ENCODE measurements at regions not wholly inside any gene's neighbourhood (a gene's known extent, or its start where the extent isn't known, plus 50 kb on each side); places are given as distances from the start of the nearest gene placed in this dataset.

GRCh38 chr12:115261691-115262398, 577.9 kb upstream of the TBX3 start:
- no peaks in the 10 kb centered on the region for H3K4me1 Mint-ChIP-seq (ENCODE audit: low read depth)
- no peaks in the 10 kb centered on the region for H3K9me3 Mint-ChIP-seq
- no peak overlapping the region for H3K4me3 Mint-ChIP-seq
- no peaks in the 10 kb centered on the region for H3K27me3 Mint-ChIP-seq
- H3K36me3 Mint-ChIP-seq (ENCODE audit: low read depth), result no peaks in the 10 kb centered on the region
- no peak overlapping the region for H3K27ac Mint-ChIP-seq
- intact Hi-C loops (cut with micrococcal nuclease), result no loop called here

GRCh38 chr12:115260762-115261675, 577.0 kb upstream of the TBX3 start:
- H3K27ac Mint-ChIP-seq, result no peak overlapping the region

DNA sequence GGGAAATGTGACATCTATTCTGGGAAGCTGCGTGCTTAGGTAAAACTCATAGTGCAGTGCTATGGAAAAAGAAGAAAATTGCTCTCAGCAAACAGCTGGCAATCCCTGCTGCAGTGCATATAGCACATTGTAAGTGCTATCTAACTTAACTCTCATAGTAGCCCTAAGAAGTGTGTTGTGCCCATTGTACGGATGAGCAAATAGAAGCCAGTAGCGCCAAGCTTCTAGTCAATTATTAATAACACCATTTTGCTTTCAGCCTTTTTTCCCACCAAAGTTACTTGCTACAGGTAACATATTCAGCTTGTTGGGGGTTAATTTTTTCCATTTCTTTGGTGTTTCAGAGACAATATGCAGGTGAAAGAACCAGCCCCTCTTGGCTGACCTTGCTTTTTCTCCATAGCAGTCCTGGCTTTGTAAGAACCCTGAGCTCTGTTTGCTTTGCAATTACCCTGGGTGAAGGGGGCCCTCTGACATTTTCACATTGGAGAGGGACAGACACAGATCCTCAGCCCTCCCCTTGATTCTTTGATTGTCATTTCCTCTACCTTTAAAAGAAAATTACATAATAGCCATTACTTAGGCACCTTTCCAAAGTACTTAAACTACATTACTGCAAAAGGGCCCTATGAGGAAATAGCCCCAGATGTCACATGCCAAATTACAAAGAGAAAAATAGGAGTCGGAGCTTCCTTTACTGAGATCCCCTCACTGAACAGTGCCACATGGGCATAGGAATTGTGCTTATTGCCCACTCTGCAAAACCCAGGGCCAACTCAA, 576.2 kb upstream of the TBX3 start:
- H3K36me3 Mint-ChIP-seq (ENCODE audit: low read depth), result no peaks in the 10 kb centered on the region
- H3K27me3 Mint-ChIP-seq, result no peaks in the 10 kb centered on the region
- no peaks in the 10 kb centered on the region for H3K9me3 Mint-ChIP-seq
- no peaks in the 10 kb centered on the region for H3K4me1 Mint-ChIP-seq (ENCODE audit: low read depth)
- H3K4me3 Mint-ChIP-seq, result no peak overlapping the region
- intact Hi-C loops (cut with micrococcal nuclease), result no loop called here
- no peak overlapping the region for H3K27ac Mint-ChIP-seq

More at GRCh38 chr12:115260762-115261675, 577.0 kb upstream of the TBX3 start:
- no peaks in the 10 kb centered on the region for H3K27me3 Mint-ChIP-seq
- H3K9me3 Mint-ChIP-seq, result no peaks in the 10 kb centered on the region
- intact Hi-C loops (cut with micrococcal nuclease), result no loop called here
- H3K36me3 Mint-ChIP-seq (ENCODE audit: low read depth), result no peaks in the 10 kb centered on the region
- no peaks in the 10 kb centered on the region for H3K4me1 Mint-ChIP-seq (ENCODE audit: low read depth)
- H3K4me3 Mint-ChIP-seq, result no peak overlapping the region

GRCh38 chr12:115257791-115258190, 573.8 kb upstream of the TBX3 start:
- Mint-ChIP-seq H3K27ac (no peak overlapping the region), H3K4me1 (ENCODE audit: low read depth) (no peaks in the 10 kb centered on the region), H3K36me3 (ENCODE audit: low read depth) (no peaks in the 10 kb centered on the region), H3K9me3 (no peaks in the 10 kb centered on the region), H3K4me3 (no peak overlapping the region), H3K27me3 (no peaks in the 10 kb centered on the region)
- intact Hi-C loops (cut with micrococcal nuclease), result no loop called here

DNA sequence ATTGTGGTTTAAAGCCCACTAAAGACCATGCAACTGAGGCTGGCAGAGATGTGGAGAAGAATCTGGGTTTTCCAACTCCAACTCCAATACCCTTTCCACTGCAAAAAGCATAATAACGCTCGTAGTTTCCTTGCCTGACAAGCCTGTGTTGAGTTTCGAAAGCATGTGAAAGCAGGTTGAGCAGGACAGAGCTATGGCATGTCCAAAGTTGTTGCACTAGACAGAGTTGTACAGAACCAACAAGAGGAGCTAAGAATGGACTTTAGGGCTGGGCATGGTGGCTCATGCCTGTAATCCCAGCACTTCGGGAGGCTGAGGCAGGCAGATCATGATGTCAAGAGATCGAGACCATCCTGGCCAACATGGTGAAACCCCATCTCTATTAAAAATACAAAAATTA, 572.0 kb upstream of the TBX3 start:
- H3K4me3 Mint-ChIP-seq, result no peak overlapping the region
- no peaks in the 10 kb centered on the region for H3K36me3 Mint-ChIP-seq (ENCODE audit: low read depth)
- intact Hi-C loops (cut with micrococcal nuclease), result no loop called here
- no peaks in the 10 kb centered on the region for H3K27me3 Mint-ChIP-seq
- H3K9me3 Mint-ChIP-seq, result peaks cover 7% of the 10 kb centered on the region
- no peaks in the 10 kb centered on the region for H3K4me1 Mint-ChIP-seq (ENCODE audit: low read depth)
- no peak overlapping the region for H3K27ac Mint-ChIP-seq

DNA sequence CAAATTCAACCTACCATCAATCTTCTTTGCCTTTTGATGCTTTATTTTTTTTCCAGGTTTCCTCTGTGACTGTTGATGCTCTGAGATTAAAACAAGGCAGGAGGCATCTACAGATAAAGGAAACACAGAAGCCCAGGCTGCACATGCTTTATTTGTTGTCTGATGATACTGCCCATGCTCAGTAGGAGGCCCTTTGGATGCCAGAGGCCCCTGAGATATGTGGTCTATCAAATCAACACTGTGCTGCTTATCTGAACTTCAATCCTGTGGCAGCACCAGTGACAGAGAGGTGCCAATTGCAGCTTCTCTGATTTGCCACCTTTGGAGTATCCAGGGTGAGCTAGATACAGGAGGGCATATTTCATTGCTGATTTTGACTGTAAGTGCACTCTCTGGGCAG, 571.3 kb upstream of the TBX3 start:
- Mint-ChIP-seq H3K9me3 (peaks cover 11% of the 10 kb centered on the region), H3K27ac (no peak overlapping the region)

DNA sequence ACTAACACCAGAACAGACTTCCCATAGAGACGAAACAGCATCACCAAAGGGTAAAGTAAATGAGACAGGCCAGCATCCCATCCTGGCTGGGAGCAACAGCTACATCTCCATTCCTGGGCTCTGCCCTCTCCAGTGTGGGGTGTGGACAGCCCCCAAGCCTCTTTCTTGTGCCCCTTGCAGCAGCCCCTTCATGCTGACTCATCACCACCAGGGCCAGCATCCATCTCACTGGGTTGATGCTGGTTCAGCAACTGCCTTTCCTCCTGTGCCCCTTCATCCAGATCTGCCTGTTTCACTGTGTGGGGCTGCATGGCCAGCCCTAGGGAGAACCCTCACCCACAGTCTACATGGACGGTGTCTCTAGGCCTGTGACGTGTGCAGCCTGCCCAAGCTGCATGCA, 569.1 kb upstream of the TBX3 start:
- Mint-ChIP-seq H3K27ac (no peak overlapping the region), H3K36me3 (ENCODE audit: low read depth) (no peaks in the 10 kb centered on the region), H3K27me3 (no peaks in the 10 kb centered on the region), H3K4me3 (no peak overlapping the region), H3K4me1 (ENCODE audit: low read depth) (no peaks in the 10 kb centered on the region), H3K9me3 (peaks cover 11% of the 10 kb centered on the region)
- intact Hi-C loops (cut with micrococcal nuclease), result no loop called here

More for the DNA sequence above, 571.3 kb upstream of the TBX3 start:
- Mint-ChIP-seq H3K36me3 (ENCODE audit: low read depth) (no peaks in the 10 kb centered on the region), H3K4me1 (ENCODE audit: low read depth) (no peaks in the 10 kb centered on the region), H3K4me3 (no peak overlapping the region), H3K27me3 (no peaks in the 10 kb centered on the region)
- intact Hi-C loops (cut with micrococcal nuclease), result no loop called here

DNA sequence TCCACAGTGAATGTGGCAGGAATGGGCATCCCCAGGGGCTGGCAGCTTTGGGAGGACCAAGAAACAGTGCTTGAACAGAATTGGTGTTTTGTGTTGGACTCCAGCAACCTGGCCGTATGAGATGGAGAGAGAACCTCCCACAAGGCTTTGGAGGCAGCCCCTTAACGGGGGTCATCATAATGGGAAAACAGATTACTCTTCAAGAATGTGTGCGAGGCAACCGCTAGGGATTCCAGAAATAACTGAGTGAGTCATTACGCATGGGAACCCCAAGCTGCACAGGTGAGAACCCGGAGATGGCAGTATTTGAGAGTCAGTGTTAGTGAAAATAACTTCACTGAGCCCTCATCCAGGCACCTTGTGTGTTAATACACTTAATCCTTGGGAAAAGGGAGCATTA, 567.8 kb upstream of the TBX3 start:
- Mint-ChIP-seq H3K27me3 (no peaks in the 10 kb centered on the region), H3K4me1 (ENCODE audit: low read depth) (no peaks in the 10 kb centered on the region), H3K27ac (no peak overlapping the region), H3K9me3 (peaks cover 11% of the 10 kb centered on the region), H3K36me3 (ENCODE audit: low read depth) (no peaks in the 10 kb centered on the region), H3K4me3 (no peak overlapping the region)
- intact Hi-C loops (cut with micrococcal nuclease), result no loop called here

GRCh38 chr12:115249671-115250278, 565.8 kb upstream of the TBX3 start:
- Mint-ChIP-seq H3K36me3 (ENCODE audit: low read depth) (no peaks in the 10 kb centered on the region), H3K4me1 (ENCODE audit: low read depth) (no peaks in the 10 kb centered on the region), H3K27ac (no peak overlapping the region), H3K9me3 (peaks cover 11% of the 10 kb centered on the region), H3K4me3 (no peak overlapping the region), H3K27me3 (no peaks in the 10 kb centered on the region)
- intact Hi-C loops (cut with micrococcal nuclease), result no loop called here

DNA sequence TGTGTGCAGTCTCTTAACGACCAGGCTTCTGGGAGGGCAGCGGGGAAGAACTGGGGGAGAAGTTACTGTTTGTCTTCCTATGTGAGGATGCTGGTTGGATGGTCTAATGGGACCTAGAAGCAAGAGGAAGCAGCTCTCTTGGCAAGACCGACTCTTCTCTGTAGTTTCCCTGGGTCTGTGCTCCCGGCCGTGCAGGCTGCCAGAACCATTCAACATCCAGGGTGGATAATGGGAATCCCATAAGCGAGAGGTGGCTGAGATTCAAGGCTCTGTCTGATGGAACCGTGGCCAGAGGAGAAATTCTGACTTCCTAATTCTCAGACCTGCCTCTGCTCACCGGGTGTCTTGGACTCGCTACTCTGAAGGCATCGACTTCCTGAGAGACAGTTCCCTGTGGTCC, 561.0 kb upstream of the TBX3 start:
- H3K4me1 Mint-ChIP-seq (ENCODE audit: low read depth), result no peaks in the 10 kb centered on the region
- H3K27me3 Mint-ChIP-seq, result no peaks in the 10 kb centered on the region
- no peaks in the 10 kb centered on the region for H3K36me3 Mint-ChIP-seq (ENCODE audit: low read depth)
- no peaks in the 10 kb centered on the region for H3K9me3 Mint-ChIP-seq
- intact Hi-C loops (cut with micrococcal nuclease), result no loop called here
- no peak overlapping the region for H3K27ac Mint-ChIP-seq
- H3K4me3 Mint-ChIP-seq, result no peak overlapping the region

GRCh38 chr12:115243933-115244628, 560.1 kb upstream of the TBX3 start:
- Mint-ChIP-seq H3K4me1 (ENCODE audit: low read depth) (no peaks in the 10 kb centered on the region), H3K36me3 (ENCODE audit: low read depth) (no peaks in the 10 kb centered on the region), H3K4me3 (no peak overlapping the region), H3K9me3 (no peaks in the 10 kb centered on the region), H3K27ac (no peak overlapping the region), H3K27me3 (no peaks in the 10 kb centered on the region)
- intact Hi-C loops (cut with micrococcal nuclease), result no loop called here

- no peaks in the 10 kb centered on the region for H3K36me3 Mint-ChIP-seq (ENCODE audit: low read depth)
- H3K27me3 Mint-ChIP-seq, result no peaks in the 10 kb centered on the region
- no peak overlapping the region for H3K4me3 Mint-ChIP-seq
- no peak overlapping the region for H3K27ac Mint-ChIP-seq
- no peaks in the 10 kb centered on the region for H3K4me1 Mint-ChIP-seq (ENCODE audit: low read depth)
- intact Hi-C loops (cut with micrococcal nuclease), result no loop called here
- H3K9me3 Mint-ChIP-seq, result no peaks in the 10 kb centered on the region
These were observed 556.3 kb upstream of the TBX3 start for GRCh38 chr12:115240251-115240650.

DNA sequence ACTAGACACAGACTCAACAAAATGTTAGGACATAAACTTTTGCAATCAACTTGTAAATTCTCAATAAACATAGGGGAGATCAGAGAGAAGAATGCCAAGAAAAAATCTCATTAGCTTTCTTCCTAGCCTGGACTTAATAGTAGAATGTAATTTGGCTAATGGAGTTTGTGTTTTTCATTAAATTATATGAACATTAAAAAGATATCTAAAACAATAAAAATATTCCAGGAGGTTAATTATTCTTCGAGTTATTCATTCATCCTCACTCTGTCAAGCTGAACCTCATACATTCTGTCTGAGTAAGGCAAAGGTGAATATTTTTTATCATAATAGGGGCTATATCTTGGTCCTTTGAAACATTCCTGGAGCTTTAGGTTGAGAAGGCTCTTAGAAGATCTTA, 551.9 kb upstream of the TBX3 start:
- H3K4me3 Mint-ChIP-seq, result no peak overlapping the region
- H3K36me3 Mint-ChIP-seq (ENCODE audit: low read depth), result no peaks in the 10 kb centered on the region
- H3K27ac Mint-ChIP-seq, result no peak overlapping the region
- intact Hi-C loops (cut with micrococcal nuclease), result no loop called here
- H3K9me3 Mint-ChIP-seq, result no peaks in the 10 kb centered on the region
- no peaks in the 10 kb centered on the region for H3K4me1 Mint-ChIP-seq (ENCODE audit: low read depth)
- H3K27me3 Mint-ChIP-seq, result no peaks in the 10 kb centered on the region

All from dendritic cell treated with granulocyte-macrophage colony-stimulating factor and Interleukin-4, amounts not matched to agents 40 ng/mL and 50 ng/mL, for 4 days (primary cell).